ENCODE measurements at regions not wholly inside any gene's neighbourhood (a gene's known extent, or its start where the extent isn't known, plus 50 kb on each side); places are given as distances from the start of the nearest gene placed in this dataset.
"Not testable (repeated sequence)": the region's sequence is repeated elsewhere in the genome, so short reads cannot be mapped to it uniquely, and the experiment has no call there.

GRCh38 chr4:104549736-104550135, 55.0 kb upstream of the CXXC4 start:
- no peak for DNase-seq

DNA sequence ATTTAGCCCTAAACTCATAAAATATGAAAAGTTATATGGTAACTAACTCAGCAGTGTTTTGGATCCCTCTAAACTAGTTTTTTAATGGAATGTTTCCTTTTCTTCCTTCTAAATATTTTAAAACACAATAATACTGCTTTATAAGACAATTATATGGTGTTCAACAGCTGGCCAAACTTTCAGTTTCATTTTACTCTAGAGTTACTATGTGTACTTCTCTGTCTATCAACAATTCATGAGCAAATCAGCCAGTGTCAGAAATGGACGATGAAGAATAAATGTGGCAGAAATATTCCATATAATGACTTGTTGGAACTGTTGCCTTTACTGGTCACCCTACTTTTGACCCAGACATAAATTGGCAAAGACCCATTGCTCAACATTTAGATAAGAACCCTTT, 64.8 kb upstream of the CXXC4 start:
- DNase-seq: no peak

DNA sequence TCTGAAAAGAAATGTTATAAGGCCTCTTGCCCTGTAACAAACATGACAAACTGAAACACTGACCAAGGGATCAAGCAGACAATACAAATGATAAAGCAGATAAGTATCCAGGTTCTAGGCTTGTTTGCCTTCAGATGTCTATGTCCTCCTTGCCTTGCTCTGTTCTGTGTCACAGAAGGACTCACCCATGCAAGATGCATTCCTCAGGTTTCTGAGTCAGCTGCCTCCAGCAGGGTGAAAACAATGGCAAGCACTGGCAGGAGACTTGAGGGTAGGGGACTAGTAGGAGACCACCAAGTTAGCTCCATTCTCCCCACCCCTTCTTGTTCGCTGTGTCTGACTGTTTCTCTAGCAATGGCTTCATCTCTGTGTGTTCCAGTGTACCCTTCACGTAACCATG, 76.6 kb upstream of the CXXC4 start:
- DNase-seq: no peak

- DNase-seq: no peak
These were observed 79.7 kb upstream of the CXXC4 start for GRCh38 chr4:104574371-104574770.

DNA sequence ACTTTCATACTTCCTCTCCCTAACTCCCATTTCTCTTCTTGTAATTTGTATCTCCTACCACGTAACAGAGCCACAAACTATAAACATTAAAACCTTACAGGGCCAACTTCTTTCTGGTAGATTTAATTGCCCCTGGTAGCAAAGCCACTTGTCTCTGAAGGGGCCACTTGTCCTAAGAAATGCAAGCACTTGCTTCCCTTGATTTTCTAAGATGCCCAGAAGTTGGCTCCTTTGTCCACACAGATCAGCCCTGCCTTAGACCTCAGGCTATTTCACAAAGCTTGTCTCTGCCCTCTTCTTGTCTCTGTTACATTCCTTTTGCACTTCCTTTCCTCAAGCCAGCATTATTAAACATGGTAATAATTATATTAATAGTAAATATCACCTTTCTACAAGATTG, 80.6 kb upstream of the CXXC4 start:
- no peak for DNase-seq

GRCh38 chr4:104577405-104577804, 82.7 kb upstream of the CXXC4 start:
- no peak for DNase-seq

DNA sequence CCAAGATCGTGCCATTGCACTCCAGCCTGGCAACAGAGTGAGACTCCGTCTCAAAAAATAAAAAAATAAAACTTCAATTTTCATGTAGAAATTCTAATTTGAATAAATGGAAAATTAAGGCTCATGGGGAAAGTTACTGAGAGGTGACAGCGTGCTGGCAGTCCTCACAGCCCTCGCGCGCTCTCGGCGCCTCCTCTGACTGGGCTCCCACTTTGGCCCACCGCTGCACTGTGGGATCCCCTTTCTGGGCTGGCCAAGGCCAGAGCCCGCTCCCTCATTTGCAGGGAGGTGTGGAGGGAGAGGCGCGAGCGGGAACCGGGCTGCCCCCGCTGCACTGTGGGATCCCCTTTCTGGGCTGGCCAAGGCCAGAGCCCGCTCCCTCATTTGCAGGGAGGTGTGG, 86.8 kb upstream of the CXXC4 start:
- not testable (repeated sequence) for DNase-seq

GRCh38 chr4:104582056-104582455, 87.4 kb upstream of the CXXC4 start:
- DNase-seq: not testable (repeated sequence)

DNA sequence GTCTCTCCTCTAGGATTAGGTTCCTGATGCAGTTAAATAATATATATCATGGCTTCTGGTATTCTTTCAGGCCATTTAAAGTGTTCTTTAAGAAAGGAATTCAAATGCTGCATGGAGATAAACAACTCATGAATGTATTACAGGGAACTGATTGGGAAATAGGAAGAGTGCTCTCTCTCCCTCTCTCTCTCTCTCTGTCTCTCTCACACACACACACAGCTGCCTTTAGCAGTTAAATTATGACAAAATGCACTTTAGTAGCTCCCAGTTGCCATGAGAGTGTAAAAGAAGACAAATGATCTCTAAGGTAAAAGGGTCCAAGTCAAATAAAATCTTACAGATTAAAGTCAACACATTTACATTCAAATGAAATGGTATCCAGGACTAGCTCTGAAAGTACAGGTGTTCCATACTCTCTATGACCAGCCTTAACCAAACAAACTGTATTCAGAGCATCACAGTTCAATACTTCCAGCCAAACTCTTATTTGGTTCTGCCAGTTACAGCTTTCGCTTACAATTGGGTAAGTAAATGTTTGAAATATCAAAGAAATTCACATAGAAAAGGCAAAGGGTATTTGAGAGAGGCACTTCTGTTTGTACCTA, 94.7 kb upstream of the CXXC4 start:
- no peak for DNase-seq

DNA sequence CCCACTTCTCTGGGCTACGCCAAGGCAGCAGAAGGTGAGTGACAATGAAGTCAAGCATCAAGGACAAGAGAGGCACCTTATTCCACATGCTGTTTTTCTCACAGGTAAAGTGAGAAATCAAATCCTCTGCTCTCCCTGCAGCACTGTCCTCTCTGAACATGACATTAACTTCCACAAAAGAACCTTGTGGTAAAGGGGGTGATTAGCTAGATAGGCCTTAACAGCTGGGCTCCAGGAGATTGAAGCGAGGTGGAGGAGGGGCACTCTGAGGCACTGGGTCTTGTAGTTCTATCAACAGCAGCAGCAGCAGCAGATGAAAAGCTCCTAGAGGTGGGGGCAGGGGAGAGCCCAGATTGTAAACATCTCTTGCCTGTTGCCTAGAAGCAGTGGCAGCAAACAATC, 96.8 kb upstream of the CXXC4 start:
- peak; percentile 37 for DNase-seq

- no peak for DNase-seq
These were observed 97.5 kb upstream of the CXXC4 start for GRCh38 chr4:104592183-104592582.

- DNase-seq: no peak
These were observed 98.3 kb upstream of the CXXC4 start for GRCh38 chr4:104593019-104593418.

- no peak for DNase-seq
These were observed 101.5 kb upstream of the CXXC4 start for GRCh38 chr4:104596189-104596588.

GRCh38 chr4:104615496-104615895, 120.8 kb upstream of the CXXC4 start:
- DNase-seq: no peak

DNA sequence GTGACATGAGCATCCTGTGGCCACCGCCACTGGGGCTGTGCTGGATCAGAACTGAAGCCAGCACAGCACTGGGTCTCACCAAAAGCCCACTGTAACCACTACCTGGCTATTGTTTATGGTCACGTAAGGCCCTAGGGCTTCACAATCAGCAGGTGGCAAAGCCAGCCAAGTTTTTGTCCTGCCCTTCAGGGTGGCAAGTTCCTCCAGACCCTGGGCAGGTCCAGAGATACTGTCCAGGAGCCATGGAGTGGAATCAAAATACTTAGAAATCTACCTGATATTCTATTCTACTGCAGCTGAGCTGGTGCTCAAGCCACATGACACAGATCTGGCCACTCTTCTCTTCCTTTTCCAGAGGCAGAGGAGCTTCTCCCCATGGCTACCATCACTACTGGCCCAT, 121.2 kb upstream of the CXXC4 start:
- no peak for DNase-seq

DNA sequence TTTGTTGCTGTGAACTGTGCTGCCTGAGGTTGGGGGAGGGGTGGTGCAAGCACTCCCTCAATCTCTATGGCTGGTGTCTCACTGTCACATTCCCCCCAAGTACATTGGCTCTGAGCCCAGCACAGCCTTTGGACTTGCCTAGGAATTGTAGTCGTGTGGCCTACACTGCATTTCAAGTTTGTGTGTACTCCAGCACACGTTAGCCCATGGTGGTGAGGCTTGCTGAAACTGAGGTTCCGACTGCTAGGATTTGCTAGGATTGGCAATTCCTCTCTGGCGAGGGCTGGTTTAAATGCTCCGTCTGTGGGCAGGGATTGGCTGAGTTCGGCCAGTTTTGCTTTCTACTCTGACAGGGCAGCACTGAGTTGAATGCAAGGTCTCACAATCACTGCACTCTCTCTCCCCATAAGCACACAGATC, 121.7 kb upstream of the CXXC4 start:
- DNase-seq: peak; percentile 21

GRCh38 chr4:104625706-104626105, 131.0 kb upstream of the CXXC4 start:
- DNase-seq: no peak

DNA sequence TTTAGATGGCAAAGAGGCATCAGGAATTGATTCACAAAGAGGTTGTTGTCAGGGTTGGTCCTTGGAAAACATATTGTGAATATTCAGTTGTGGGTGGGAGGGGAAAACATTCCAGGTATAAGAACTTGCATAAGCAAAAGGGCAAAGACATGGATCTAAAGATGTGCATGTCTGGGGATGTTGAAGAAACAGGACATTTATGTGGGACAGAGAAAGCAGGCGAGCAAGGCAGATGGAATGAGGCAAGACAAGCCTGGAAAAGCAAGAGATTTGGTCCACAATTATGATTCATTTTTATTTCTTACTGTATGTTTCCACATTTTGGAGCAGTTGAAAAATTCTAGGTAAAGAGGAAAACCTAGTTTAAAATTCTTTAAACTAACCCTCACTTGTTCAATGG, 134.9 kb upstream of the CXXC4 start:
- no peak for DNase-seq

- no peak for DNase-seq
These were observed 135.6 kb upstream of the CXXC4 start for GRCh38 chr4:104630272-104630671.

- DNase-seq: no peak
These were observed 136.3 kb upstream of the CXXC4 start for GRCh38 chr4:104631000-104631399.

DNA sequence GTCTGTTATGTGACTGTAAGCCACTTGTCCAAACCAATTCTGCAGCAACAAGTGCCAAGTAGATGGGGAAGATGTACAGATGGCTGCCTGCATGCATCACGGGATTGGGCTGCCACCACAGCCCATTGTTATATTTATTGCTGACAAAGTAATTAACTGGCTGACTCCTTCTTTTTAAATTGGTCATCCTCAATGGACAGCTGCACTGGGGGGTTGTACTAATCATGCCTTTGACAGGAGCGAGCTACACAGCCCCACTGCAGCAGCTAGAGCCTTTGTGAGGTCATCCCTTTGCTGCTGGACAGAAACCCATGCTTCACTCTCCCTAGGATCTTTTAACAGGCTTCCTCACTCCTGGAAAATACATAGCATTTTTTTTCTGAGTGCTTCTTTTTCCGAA, 146.7 kb upstream of the CXXC4 start:
- no peak for DNase-seq

DNA sequence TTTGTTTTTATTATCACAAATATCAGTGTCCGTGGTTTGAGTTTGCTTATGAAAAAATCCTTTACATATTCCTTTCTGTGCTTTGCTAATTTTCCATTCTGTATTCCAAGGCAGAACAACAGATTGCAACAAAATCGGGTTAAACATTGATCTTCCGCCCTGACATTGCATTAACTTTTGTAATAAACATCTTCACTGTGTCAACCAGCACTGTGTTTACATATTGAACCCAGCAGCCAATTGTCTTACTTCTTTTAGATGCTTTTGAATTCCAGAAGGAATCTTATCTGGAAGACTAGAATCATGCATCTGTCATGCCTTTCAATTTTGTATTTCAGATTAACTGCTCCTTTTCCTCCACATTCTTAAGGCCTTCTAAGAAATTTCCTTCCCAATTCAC, 147.8 kb upstream of the CXXC4 start:
- no peak for DNase-seq

GRCh38 chr4:104643805-104644204, 149.1 kb upstream of the CXXC4 start:
- no peak for DNase-seq

DNA sequence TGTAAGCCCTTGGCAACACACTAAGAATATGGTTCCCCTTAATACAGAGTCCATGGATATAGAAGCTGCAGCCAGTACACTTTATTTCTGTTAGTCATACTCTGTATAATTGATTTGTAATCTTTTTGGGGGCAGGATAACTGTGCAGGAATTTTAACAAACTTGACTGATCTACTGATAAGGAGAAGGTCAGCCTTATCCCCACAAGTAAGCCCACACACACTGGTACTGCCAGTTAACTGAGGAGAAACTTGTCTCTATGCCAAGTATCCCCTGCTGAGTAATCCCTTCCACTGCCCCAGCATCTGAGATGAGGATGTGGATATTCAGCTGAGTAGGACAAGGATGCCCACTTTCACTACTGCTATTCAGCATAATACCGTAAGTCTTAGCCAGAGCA, 154.9 kb upstream of the CXXC4 start:
- no peak for DNase-seq

DNA sequence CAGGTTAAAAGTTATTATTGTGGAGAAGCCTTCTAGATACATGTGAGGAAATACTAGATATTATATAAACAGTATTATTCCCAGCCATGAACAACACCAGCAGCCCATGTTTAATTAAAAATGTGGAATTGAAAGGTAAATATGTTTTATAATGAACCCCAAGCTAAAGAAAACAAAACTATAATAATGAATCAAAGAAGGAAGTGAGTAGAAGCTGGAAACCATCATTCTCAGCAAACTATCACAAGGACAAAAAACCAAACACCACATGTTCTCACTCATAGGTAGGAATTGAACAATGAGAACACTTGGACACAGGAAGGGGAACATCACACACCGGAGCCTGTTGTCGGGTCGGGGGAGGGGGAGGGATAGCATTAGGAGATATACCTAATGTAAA, 167.6 kb upstream of the CXXC4 start:
- DNase-seq: not testable (repeated sequence)

GRCh38 chr4:104677116-104677515, 182.4 kb upstream of the CXXC4 start:
- DNase-seq: no peak

Measured in right hindlimb (tissue), 1 donor.